ENCODE measurements at regions not wholly inside any gene's neighbourhood (a gene's known extent, or its start where the extent isn't known, plus 50 kb on each side); places are given as distances from the start of the nearest gene placed in this dataset.

DNA sequence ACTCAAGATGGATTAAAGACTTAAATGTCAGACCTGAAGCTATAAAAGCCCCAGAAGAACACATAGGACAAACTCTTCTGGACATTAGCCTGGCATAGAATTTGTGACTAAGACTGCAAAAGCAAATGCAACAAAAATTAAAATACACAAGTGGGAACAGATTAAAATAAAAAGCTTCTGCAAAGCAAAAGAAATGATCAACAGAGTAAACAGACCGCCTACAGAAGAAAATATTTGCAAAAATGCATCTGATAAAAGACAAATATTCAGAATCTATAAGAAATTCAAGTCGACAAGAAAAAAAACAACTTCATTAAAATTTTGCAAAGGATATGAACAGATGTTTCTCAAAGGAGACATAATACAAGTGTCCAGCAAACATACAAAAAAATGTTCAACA, 537.8 kb downstream of the SLITRK1 start:
- TF ChIP-seq POLR2A (IDR thresholded peaks at IDR 0.05) = no peak
- TF ChIP-seq, protein P1, sequence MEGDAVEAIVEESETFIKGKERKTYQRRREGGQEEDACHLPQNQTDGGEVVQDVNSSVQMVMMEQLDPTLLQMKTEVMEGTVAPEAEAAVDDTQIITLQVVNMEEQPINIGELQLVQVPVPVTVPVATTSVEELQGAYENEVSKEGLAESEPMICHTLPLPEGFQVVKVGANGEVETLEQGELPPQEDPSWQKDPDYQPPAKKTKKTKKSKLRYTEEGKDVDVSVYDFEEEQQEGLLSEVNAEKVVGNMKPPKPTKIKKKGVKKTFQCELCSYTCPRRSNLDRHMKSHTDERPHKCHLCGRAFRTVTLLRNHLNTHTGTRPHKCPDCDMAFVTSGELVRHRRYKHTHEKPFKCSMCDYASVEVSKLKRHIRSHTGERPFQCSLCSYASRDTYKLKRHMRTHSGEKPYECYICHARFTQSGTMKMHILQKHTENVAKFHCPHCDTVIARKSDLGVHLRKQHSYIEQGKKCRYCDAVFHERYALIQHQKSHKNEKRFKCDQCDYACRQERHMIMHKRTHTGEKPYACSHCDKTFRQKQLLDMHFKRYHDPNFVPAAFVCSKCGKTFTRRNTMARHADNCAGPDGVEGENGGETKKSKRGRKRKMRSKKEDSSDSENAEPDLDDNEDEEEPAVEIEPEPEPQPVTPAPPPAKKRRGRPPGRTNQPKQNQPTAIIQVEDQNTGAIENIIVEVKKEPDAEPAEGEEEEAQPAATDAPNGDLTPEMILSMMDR (IDR thresholded peaks at IDR 0.05) = no peak
